ENCODE measurements at regions not wholly inside any gene's neighbourhood (a gene's known extent, or its start where the extent isn't known, plus 50 kb on each side); places are given as distances from the start of the nearest gene placed in this dataset.
A peak's percentile ranks its signal among the peaks of the same experiment; 100 is the strongest.

DNA sequence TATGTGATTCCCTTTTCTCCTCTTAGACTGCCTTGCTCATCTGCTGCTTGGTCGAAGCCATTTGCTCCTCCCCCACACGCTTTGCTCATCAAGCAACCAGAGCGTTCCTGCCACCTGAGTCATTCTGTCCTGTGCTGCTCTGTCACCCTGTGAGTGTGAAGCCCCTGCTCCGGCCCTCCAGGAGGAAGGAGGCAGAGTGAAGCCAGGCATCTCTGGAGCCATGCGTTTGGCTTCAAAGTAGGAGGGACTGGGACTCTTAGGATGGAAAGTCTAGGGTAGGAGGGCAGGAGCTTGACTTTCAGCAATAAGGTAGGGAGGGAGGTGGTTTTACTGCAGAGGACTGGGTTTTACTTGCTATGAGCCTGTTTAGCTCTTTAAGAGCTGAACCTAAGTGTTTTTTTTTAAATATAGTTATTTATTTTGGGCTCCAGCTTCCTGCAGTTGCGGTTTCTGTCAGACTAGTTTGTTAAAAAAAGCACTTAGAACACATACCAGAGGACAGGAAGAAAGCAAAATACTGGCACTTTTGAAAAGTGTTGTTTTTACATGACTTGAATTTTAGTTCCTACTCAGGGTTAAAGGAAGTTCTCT lies 63.6 kb downstream of the SPINK2 start:
- DNase-seq, result no peak

DNA sequence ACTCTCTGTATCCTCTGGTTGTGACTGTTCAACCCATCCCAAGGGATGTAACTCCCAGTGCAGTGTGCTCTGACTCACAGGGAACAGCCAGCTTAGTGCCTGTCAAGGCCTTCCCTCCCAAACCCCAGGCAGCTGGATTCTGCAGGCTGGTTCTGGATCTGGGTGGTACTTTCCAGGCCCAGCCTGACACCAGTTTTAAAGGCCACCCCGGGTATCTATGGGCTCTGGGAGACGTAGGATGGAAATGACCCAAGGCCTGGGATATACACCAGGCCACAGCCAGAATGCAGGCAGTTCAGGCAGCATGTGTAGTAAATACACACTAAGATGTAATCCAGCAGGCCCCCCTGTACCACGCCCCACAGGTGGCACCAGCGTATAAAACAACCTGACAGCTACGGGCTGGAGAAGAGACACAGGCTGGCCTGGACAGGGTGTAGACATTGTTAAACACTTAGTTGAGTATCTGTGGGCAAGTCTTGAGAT lies 64.2 kb downstream of the SPINK2 start:
- peak; percentile 5 for DNase-seq

DNA sequence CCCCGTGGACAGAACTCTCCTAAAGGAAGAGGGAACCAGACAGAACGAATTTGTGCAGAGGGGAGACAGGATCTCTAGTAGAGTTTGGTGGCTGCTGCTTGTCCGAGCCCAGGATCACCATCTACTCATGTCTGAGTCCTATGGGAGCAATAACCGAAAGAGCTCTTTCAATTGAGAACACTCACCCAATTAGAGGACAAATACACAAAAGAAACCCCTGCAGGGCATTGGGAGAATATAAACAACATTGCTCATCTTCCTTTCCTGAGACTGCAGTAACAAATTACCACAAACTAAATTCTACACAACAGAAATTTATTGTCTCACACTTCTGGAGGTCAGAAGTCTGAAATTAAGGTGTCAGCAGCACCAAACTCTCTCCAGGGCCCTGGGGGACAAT lies 65.6 kb downstream of the SPINK2 start:
- no peak for DNase-seq

DNA sequence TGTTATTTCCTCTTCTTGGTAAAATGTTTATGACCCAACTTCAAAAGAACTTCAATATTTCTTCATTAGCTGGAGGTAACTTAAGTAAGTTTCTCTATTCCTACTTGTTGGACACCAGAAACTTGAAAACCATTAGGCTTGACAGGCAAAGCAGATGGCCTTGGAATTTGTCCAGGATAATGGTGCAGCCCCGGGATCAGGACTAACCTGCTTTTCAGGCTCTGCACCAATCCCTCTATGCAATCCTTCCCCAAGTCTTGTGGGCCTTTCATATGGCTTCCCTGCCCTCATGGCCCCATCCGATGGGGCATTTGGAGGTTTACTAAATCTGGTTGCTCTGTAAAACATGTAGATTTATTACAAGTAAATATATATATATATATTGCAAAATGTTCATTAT lies 68.5 kb downstream of the SPINK2 start:
- DNase-seq, result peak; percentile 84

DNA sequence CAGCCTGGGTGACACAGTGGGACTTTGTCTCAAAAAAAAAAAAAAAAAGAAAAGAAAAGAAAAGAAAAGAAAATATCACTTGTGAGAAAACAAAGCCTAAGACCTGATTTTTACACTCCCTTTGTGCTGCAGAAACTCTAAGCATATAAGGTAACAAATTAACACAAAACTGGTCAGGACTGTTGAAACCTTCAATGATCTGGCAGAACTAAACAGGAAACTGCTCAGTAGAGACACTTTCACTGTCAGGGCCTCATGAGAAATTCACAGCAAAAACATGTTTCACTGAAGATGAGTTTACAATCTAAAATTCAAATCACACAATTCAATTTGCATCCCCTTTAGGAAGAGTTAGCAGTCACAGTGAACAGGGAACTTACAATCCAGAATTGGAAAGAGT lies 69.1 kb upstream of the HOPX start:
- no peak for DNase-seq

DNA sequence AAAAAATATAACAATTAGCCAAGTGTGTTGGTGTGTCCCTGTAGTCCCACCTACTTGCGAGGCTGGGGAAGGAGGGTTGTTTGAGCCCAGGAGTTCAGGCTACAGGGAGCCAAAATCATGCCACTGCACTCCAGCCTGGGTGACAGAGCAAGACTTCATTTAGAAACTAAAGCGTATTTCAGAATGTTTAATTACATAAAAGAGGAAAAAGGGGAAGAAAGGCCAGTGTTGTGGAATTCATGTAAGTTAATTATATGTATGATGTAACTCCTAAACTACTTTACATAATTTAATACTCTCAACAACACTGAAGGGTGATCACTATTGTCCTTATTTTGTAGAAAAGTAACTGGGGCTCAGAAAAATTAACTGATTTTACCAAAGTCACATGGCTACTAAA lies 67.2 kb upstream of the HOPX start:
- no peak for DNase-seq

DNA sequence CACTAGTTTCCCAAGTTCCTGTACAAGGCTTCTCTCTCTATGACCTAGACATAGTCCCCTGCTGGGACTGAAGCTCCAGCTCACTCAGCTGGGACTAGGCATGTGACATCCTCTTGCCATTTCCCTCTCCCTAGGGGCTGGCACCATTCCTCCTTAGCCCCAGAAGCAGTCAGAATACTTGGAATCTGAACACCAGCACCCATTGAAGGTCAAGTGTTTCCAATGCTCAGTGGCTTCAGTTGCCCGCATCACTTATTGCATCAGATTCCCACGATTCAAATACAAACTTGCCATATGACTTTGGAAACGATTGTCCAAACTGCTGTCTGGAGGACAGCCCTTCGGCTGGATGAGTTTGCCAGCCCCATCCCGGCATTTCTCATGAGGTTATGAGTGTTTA lies 65.5 kb upstream of the HOPX start:
- DNase-seq, result no peak

DNA sequence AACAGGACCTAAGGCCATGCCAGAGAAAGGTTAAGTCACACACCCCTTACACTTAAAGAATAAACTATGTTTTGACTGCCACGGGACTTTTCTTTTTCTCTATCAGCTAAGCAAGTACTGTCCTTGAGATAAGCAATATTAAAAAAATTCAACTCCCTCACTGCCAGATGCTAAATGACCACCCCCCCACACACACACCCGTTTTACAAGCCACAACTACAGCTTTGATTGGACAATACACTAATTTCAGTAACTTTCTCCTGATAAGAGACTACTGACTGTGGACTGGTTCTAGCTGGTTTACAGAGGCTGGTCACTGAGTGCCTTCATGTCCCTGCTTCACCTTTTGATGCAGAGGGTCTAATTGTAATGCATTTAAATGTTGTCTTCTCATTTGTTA lies 63.9 kb upstream of the HOPX start:
- no peak for DNase-seq

DNA sequence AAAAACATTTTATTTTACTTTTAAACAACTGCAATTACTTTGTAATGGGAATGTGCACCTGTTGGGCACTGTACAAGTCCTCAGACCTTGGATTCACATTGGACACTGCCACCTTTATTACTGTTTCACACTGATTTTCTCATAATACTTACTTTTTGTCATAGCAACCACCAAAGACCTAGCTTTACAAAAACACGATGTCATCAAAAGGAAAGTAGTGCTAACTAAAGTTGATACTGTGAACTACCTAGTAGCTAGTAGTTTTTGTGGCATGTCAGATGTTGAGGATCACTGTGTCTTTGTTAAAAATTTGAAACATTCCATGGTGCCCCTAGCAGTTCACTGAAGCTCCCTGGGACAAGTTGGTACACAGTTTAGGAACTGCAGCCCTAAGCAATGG lies 62.9 kb upstream of the HOPX start:
- no peak for DNase-seq

DNA sequence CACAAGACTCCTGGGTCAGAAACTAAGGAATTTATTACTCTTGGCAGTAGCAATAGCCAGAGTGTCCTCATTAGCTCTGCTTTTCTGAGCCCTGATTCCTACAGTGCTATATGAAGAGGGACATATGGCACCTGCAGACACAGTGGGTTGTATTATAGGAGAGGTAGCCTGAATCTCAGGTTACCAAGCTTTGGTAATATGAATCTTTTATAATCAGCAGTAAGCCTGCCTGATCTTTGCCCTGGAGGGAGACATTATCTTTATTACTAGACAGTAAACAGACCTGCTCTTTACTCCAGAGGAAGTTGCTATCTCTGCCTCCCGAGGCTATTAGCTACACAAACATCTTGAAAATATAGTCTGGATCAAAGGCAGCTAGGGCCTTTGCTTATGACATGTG lies 62.5 kb upstream of the HOPX start:
- DNase-seq, result peak; percentile 74

DNA sequence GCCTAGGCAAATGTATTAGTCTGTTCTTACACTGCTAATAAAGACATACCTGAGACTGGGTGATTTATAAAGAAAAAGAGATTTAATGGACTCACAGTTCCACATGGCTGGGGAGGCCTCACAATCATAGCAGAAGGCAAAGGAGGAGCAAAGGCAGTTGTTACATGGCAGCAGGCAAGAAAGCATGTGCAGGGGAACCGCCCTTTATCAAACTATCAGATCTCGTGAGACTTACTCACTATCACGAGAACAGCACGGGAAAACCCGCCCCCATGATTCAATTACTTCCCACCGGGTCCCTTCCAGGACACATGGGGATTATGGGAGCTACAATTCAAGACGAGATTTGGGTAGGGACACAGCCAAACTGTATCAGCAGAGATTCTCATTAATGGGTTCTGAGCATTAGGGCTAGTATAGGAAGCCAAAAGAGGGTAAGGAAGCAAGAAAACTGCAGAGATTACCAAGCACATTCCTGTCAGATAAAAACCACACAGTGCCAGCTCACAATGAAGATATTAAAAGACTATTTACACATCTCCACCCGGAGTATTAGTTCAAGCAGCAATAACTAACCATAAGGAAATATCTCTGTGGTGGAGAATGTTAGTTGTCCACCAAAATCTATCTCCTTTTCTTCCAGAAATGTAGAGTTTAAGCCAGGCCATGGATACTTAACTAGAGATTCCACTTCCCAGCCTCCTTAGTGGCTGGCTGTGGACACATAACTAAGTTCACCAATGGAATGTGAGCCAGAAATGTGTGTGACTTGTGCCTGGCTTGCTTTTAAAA lies 61.2 kb upstream of the HOPX start:
- DNase-seq, result no peak

DNA sequence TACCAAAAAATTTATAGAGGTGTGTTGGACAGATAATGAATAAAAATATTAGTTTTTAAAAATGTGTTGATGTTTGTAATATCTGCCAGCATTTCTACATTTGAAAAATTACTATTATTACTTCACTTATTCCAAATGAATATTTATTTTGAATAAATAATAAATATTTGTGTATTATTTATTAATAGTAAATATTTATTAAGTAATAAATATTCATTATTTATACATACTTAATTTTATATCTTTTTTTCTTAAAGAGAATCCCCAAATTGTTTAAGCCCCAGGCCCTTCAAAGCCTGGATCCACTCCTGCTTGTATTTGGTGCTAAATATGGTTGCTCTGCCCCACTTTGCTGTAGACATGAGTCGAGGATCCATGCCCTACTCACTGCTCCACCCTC lies 60.5 kb upstream of the HOPX start:
- no peak for DNase-seq

DNA sequence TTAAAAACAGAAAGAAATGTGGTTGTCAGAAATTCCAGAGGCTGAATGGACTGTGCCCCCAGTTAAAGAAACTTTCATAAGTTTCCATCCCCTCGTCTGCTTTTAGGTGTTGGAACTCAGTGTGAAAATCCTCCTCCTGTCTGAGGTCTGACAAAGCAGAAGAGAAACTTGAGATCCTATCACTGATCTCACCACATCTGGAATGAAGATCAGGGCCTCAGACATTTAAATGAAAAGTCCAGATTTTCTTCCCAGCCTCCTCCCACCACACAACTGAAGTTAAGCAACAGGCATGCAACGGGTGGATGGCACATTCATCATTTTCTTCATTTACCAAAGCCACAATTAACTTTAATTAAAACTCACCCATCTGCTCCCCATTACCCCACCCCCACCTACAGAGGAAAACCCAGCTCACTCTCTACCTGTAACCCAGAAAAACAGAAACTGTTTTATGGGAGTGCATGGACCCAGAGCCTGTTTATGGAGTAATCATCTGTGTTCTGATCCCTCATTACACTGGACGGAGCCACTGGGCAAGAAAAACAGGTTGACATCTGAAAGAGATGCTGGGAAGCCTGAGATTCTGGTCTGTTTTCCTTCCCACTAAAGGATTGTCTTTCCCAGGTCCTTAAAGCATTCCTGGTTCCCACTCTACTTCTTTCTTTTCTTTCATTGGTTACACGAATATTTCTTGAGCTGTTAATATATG lies 58.1 kb upstream of the HOPX start:
- no peak for DNase-seq

DNA sequence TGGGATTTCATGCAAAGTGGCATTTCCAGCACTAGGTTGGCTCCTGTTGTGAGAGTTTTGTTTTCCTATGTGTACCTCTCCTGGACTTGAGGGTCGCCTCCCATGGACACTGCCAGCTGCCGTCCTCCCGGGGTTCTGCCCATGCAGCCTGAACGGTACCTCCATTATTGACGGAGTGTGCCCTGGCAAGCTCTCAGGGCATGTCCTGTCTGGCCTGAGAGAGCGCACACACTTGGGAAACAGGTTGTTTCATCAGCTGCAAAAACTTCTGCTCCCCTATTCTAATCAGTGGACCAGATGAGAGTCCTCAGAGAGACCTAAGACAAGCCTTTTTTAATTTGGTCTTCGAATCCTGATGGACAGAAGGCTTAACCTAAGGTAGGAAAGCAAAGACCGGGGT lies 56.6 kb upstream of the HOPX start:
- no peak for DNase-seq

DNA sequence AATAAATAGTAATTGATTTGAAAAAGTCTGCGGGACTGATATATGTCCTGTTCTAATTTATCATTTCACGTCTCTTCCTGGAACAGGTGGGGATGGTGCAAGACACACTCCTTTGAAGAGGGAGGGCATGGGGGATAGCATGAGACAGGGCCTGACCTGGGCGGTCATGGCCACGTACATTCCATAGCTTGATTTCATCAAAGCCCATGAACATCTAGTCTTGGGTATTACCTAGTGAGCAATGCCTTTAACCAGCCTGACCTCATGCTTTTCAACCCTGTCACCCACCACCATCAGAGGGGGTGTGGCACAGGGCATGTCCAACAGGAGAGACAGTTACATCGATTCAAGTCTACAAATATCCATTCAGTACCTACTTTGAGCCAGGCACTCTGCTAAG lies 52.3 kb upstream of the HOPX start:
- no peak for DNase-seq

DNA sequence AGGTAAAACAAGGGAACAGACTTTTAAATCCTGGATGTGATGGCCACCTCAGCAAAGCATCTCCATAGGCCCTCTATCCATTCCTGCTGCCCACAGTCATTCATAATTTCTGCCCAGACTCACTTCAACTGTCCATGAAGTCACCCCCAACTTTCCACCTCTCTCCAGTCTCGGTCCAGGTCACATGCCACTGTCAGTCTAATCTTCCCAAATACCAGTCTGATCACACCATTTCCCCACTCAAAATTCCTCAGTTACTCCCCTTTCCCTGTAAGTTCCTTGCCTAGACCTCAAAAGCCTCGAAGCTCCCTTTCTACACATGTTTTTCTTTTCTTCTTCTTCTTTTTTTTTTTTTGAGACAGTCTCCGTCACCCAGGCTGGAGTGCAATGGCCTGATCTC lies 51.2 kb upstream of the HOPX start:
- DNase-seq, result no peak

DNA sequence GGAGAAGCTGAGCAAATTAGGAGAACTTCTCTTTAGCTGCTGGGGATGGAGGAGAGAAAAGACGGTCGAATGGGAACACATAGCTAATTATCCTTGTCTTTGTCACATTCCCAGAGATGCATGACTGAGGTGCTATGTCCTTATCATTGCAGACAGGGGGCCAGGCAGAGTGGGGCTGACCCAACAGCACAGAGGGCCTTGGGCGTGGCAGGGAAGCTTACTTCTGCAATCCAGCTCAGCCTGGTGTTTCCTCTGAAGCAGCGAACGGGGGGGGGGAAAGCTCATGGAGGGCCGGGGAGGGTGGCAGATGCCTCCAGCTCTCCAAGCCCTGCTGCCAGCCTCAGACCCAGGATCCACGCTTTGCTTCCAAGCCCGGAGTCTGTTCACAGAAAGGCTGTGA lies 50.8 kb upstream of the HOPX start:
- DNase-seq, result peak; percentile 37

Data from NCI-H82 (cell line).